Endothelial cell of umbilical vein (primary cell): ENCODE measurements at regions not wholly inside any gene's neighbourhood (a gene's known extent, or its start where the extent isn't known, plus 50 kb on each side); places are given as distances from the start of the nearest gene placed in this dataset.

ENCODE experiments used
- BruUV-seq: library from RNA; stranded (reverse); fragments of 400-500 nt; replicated peaks from 2 replicates; lab custom pipeline; 2021; lab: Mats Ljungman, UMichigan
- CTCF ChIA-PET: fragments of 300-600, 350-600 bp; sonication (Branson Sonifier 250); formaldehyde crosslinking; loops from one replicate; lab custom pipeline; 2021; ENCODE audit warnings: antibody characterized with exemption, inconsistent platforms; lab: Charles Lee
- POLR2A ChIA-PET: fragments of 300-600, 350-600 bp; sonication (Branson Sonifier 250); formaldehyde crosslinking; loops from one replicate; lab custom pipeline; 2021; ENCODE audit warnings: antibody characterized with exemption, inconsistent platforms; lab: Charles Lee
- DNase-seq: peaks from one replicate; pipeline ENCODE4 v3.0.0-alpha.2; 2011; ENCODE audit warnings: low read depth, low spot score
- FAIRE-seq: peaks from 2 replicates; lab custom pipeline; 2011; peaks lifted over from hg19 to GRCh38; lab: Jason Lieb, UNC
- H2AFZ ChIP-seq: 2 replicates; pipeline ENCODE4 v1.6.0; 2012; ENCODE audit warnings: low read depth, low read length, control low read depth, inconsistent platforms
- H3K27ac ChIP-seq: 2 replicates; pipeline ENCODE4 v1.5.1; 2011; ENCODE audit warnings: low read depth, mild to moderate bottlenecking, control low read depth, low read length, moderate library complexity; ENCODE audit not compliant: insufficient read depth
- H3K27me3 ChIP-seq, 2 experiments: 2 replicates each; pipeline versions ENCODE4 v1.6.0 to v1.6.1; 2011; ENCODE audit warnings: low read length in 2 of 2, mixed read lengths in 1 of 2; ENCODE audit not compliant: control insufficient read depth in 2 of 2, insufficient read depth in 2 of 2
- H3K36me3 ChIP-seq, 2 experiments: 2 replicates in 1 of 2; 3 replicates in 1 of 2; pipeline ENCODE4 v1.5.1; 2011; ENCODE audit warnings: low read length in 2 of 2, mild to moderate bottlenecking in 1 of 2, moderate library complexity in 1 of 2; ENCODE audit not compliant: control insufficient read depth in 2 of 2, insufficient read depth in 2 of 2; ENCODE audit errors: extremely low read depth in 1 of 2
- H3K4me1 ChIP-seq: 3 replicates; pipeline ENCODE4 v1.5.1; 2011; ENCODE audit warnings: mild to moderate bottlenecking, low read length; ENCODE audit not compliant: control insufficient read depth, insufficient read depth; ENCODE audit errors: extremely low read depth
- H3K4me2 ChIP-seq: 2 replicates; pipeline ENCODE4 v1.6.1; 2011; ENCODE audit warnings: low read length, control low read depth, mixed read lengths; ENCODE audit not compliant: insufficient read depth
- H3K4me3 ChIP-seq, 3 experiments: fragments of 200-600 bp in 1 of 3; sonication (generic), shearing (Covaris generic) in 1 of 3; replicated peaks in 1 of 3; 2 replicates each; pipeline ENCODE4 v1.5.1; 2011 to 2016; ENCODE audit warnings: control low read depth in 3 of 3, low read length in 3 of 3, mild to moderate bottlenecking in 2 of 3, inconsistent platforms in 1 of 3, low read depth in 1 of 3, moderate library complexity in 1 of 3; ENCODE audit not compliant: insufficient read depth in 1 of 3
- H3K79me2 ChIP-seq: 2 replicates; pipeline ENCODE4 v1.6.0; 2012; ENCODE audit warnings: low read length, inconsistent platforms; ENCODE audit not compliant: control insufficient read depth, insufficient read depth
- H3K9ac ChIP-seq: replicated peaks from 2 replicates; pipeline ENCODE3; 2011; ENCODE audit warnings: low read length, control low read depth; ENCODE audit not compliant: insufficient read depth; ENCODE audit errors: extremely low read depth
- H3K9me1 ChIP-seq: replicated peaks from 3 replicates; pipeline ENCODE4 v1.6.0; 2011; ENCODE audit warnings: mild to moderate bottlenecking, low read length; ENCODE audit not compliant: control insufficient read depth, insufficient read depth; ENCODE audit errors: extremely low read depth
- H3K9me3 ChIP-seq: replicated peaks from 2 replicates; pipeline ENCODE4 v1.5.1; 2012; ENCODE audit warnings: low read length, inconsistent platforms; ENCODE audit not compliant: control insufficient read depth, insufficient read depth
- H4K20me1 ChIP-seq: replicated peaks from 2 replicates; pipeline ENCODE3; 2011; ENCODE audit warnings: mild to moderate bottlenecking, low read length; ENCODE audit not compliant: control insufficient read depth, insufficient read depth; ENCODE audit errors: extremely low read depth
- CTCF ChIP-seq, 2 donors: IDR thresholded peaks; 1 replicate in 1 of 2; 2 replicates in 1 of 2; pipeline ENCODE4 v1.5.1; 2011; ENCODE audit warnings: low read length in 2 of 2, mild to moderate bottlenecking in 2 of 2, moderate library complexity in 2 of 2, control low read depth in 1 of 2, inconsistent platforms in 1 of 2, low read depth in 1 of 2; ENCODE audit not compliant: insufficient read depth in 1 of 2; ENCODE audit errors: extremely low read depth in 1 of 2
- EZH2 ChIP-seq: IDR thresholded peaks from 2 replicates; pipeline ENCODE4 v1.6.1; 2012; ENCODE audit warnings: borderline replicate concordance, low read depth, mild to moderate bottlenecking, moderate library complexity, low read length, inconsistent platforms; ENCODE audit not compliant: severe bottlenecking
- FOS ChIP-seq: IDR thresholded peaks from 2 replicates; pipeline ENCODE4 v1.6.1; 2011; ENCODE audit warnings: mild to moderate bottlenecking, low read length, moderate library complexity, borderline replicate concordance; ENCODE audit not compliant: insufficient read depth
- GATA2 ChIP-seq: IDR thresholded peaks from 2 replicates; pipeline ENCODE4 v1.7.0; 2011; ENCODE audit warnings: low read depth, mild to moderate bottlenecking, moderate library complexity, mixed read lengths, low read length; ENCODE audit not compliant: insufficient read length, insufficient read depth
- JUN ChIP-seq: IDR thresholded peaks from 2 replicates; pipeline ENCODE4 v1.6.1; 2011; ENCODE audit warnings: borderline replicate concordance, low read depth; ENCODE audit not compliant: insufficient read length, insufficient read depth
- MAX ChIP-seq: IDR thresholded peaks from 2 replicates; pipeline ENCODE4 v1.6.1; 2011; ENCODE audit not compliant: insufficient read depth, insufficient read length
- MYC ChIP-seq: IDR thresholded peaks from one replicate; pipeline ENCODE4 v1.6.1; 2011; ENCODE audit warnings: mild to moderate bottlenecking, low read depth, low read length
- POLR2A ChIP-seq: IDR thresholded peaks from 2 replicates; pipeline ENCODE4 v1.6.1; 2012; ENCODE audit warnings: low read depth, mild to moderate bottlenecking, control low read depth, low read length
- POLR2AphosphoS5 ChIP-seq: IDR thresholded peaks from 2 replicates; pipeline ENCODE4 v1.6.1; 2012; ENCODE audit warnings: low read depth, mild to moderate bottlenecking, control low read depth, low read length, moderate library complexity; ENCODE audit not compliant: insufficient read depth
- dilution Hi-C: fragments of 300-500 bp; cut with MboI; formaldehyde crosslinking; loops from one replicate; pipeline ENCODE4 v1.15.0; 2019; ENCODE audit warnings: low sequenced_read_pairs; ENCODE audit not compliant: extremely low pct_ligation_motif_present
- intact Hi-C: fragments of 100-400 bp; cut with micrococcal nuclease; formaldehyde crosslinking; loops from one replicate; pipeline ENCODE4 v1.10.0; 2022

- CTCF ChIA-PET = interaction anchor here (1.1 kb wide), 1 partner anchor 17 kb away, joined by 4 read pairs; no protein-coding TSS in a partner anchor
- no TSS peak for BruUV-seq
- no peaks in the 10 kb centered on the region for H3K9me3 ChIP-seq
- no peaks in the 10 kb centered on the region for H3K36me3 ChIP-seq
- H3K27ac ChIP-seq = no peak overlapping the region
- DNase-seq = no peak
- H3K4me3 ChIP-seq = no peak overlapping the region
- no peak overlapping the region for H2AFZ ChIP-seq
- H3K4me2 ChIP-seq = no peak overlapping the region
- POLR2A ChIA-PET = no interaction called here
- intact Hi-C loops (no loop called here), dilution Hi-C loops (no loop called here)
- TF ChIP-seq GATA2 (no peak), CTCF (IDR thresholded peaks at IDR 0.05; ENCODE audit: extremely low read depth in 1 of 2, insufficient read depth in 1 of 2, low read depth in 1 of 2, low read length in 2 of 2) (no peak), POLR2AphosphoS5 (no peak), EZH2 (no peak), MAX (no peak), JUN (no peak), FOS (no peak), MYC (no peak), POLR2A (no peak)
- no peak overlapping the region for H3K9ac ChIP-seq
- no peaks in the 10 kb centered on the region for H3K4me1 ChIP-seq
- no peaks in the 10 kb centered on the region for H3K79me2 ChIP-seq
- no peak for FAIRE-seq
- no peaks in the 10 kb centered on the region for H3K9me1 ChIP-seq
- no peaks in the 10 kb centered on the region for H4K20me1 ChIP-seq
- no peaks in the 10 kb centered on the region for H3K27me3 ChIP-seq
Observed at GRCh38 chr12:84706374-84706773, 206.2 kb downstream of the SLC6A15 start.
